CD4-positive, CD25-positive, alpha-beta regulatory T cell (primary cell): ENCODE measurements at regions not wholly inside any gene's neighbourhood (a gene's known extent, or its start where the extent isn't known, plus 50 kb on each side); places are given as distances from the start of the nearest gene placed in this dataset.

Experiments
- ATAC-seq, 2 donors: fragments of 150-1000 bp; cut with Tn5 transposase; one replicate each; pipeline ENCODE4 v1.10.0; 2021; ENCODE audit warnings: low read depth in 2 of 2, moderate number of reproducible peaks in 2 of 2, moderate library complexity in 1 of 2
- DNase-seq, 3 donors: peaks; one replicate each; pipeline versions ENCODE4 v3.0.0 to v3.0.0-alpha.2; 2012 to 2022; ENCODE audit warnings: mixed read lengths in 1 of 3
- H3K27ac ChIP-seq: one replicate; pipeline ENCODE4 v1.7.0; 2013; ENCODE audit warnings: mild to moderate bottlenecking, low read length; ENCODE audit not compliant: insufficient read depth, poor library complexity, severe bottlenecking
- H3K27me3 ChIP-seq: one replicate; pipeline ENCODE4 v1.7.0; 2013; ENCODE audit warnings: low read length; ENCODE audit not compliant: control insufficient read depth, insufficient read depth
- H3K36me3 ChIP-seq: one replicate; pipeline ENCODE4 v1.7.0; 2013; ENCODE audit warnings: mild to moderate bottlenecking, low read length, moderate library complexity; ENCODE audit not compliant: control insufficient read depth, insufficient read depth
- H3K4me1 ChIP-seq: 2 replicates; pipeline ENCODE4 v1.7.0; 2013; ENCODE audit warnings: mild to moderate bottlenecking, low read length; ENCODE audit not compliant: insufficient read depth, control insufficient read depth, poor library complexity, severe bottlenecking
- H3K4me3 ChIP-seq: one replicate; pipeline ENCODE4 v1.7.0; 2013; ENCODE audit warnings: low read depth, mild to moderate bottlenecking, low read length, moderate library complexity
- H3K9me3 ChIP-seq, 2 experiments: 1 replicate in 1 of 2; 2 replicates in 1 of 2; pipeline ENCODE4 v1.7.0; 2013; ENCODE audit warnings: low read length in 2 of 2, mild to moderate bottlenecking in 1 of 2, moderate library complexity in 1 of 2; ENCODE audit not compliant: control insufficient read depth in 2 of 2
- H3K27ac Mint-ChIP-seq, 3 donors: one replicate each; pipeline ENCODE4 v1.8.0; 2020 to 2022; ENCODE audit warnings: mild to moderate bottlenecking in 3 of 3, mixed read lengths in 3 of 3, moderate library complexity in 2 of 3
- H3K27me3 Mint-ChIP-seq: one replicate; pipeline ENCODE4 v1.8.0; 2022; ENCODE audit warnings: mild to moderate bottlenecking, mixed read lengths
- H3K36me3 Mint-ChIP-seq: one replicate; pipeline ENCODE4 v1.8.0; 2020; ENCODE audit warnings: mixed read lengths
- H3K4me1 Mint-ChIP-seq, 4 donors: one replicate each; pipeline ENCODE4 v1.8.0; 2020 to 2022; ENCODE audit warnings: mixed read lengths in 4 of 4, mild to moderate bottlenecking in 1 of 4
- H3K4me3 Mint-ChIP-seq, 4 donors: one replicate each; pipeline ENCODE4 v1.8.0; 2020 to 2022; ENCODE audit warnings: mild to moderate bottlenecking in 4 of 4, mixed read lengths in 4 of 4, moderate library complexity in 3 of 4
- H3K9me3 Mint-ChIP-seq, 7 donors: one replicate each; pipeline ENCODE4 v1.8.0; 2020 to 2022; ENCODE audit warnings: mixed read lengths in 7 of 7, mild to moderate bottlenecking in 3 of 7, moderate library complexity in 2 of 7

DNA sequence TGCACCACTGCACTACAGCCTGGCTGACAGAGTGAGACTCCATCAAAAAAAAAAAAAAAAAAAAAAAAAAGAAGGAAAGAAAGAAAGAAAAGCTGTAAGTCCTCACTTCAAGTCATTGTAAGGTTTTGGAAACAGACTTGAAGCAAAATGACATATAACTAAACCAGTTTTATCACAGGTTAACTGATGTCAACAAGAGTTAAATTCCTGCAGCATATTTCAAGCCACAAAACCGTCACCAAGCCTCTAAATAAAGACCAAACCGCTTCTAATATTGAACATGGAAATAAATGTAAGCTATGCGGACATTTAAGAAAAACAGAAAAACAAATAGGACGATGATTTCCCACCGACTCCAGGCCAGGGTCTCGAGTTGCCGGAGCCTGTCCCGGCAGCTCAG, 88.9 kb upstream of the RPS6KA2 start:
- H3K4me3 ChIP-seq: no peak overlapping the region
- DNase-seq (no peak), ATAC-seq (no peak)
- no peaks in the 10 kb centered on the region for H3K27me3 Mint-ChIP-seq
- no peaks in the 10 kb centered on the region for H3K4me1 ChIP-seq
- H3K4me3 Mint-ChIP-seq: no peak overlapping the region
- no peaks in the 10 kb centered on the region for H3K36me3 ChIP-seq
- H3K9me3 Mint-ChIP-seq: peaks cover 0 to 7% (median 1%) of the 10 kb centered on the region in 7 donors
- no peak overlapping the region for H3K27ac Mint-ChIP-seq
- H3K4me1 Mint-ChIP-seq: no peaks in the 10 kb centered on the region
- no peaks in the 10 kb centered on the region for H3K36me3 Mint-ChIP-seq
- H3K9me3 ChIP-seq: no peaks in the 10 kb centered on the region
- H3K27ac ChIP-seq: no peak overlapping the region
- no peaks in the 10 kb centered on the region for H3K27me3 ChIP-seq

DNA sequence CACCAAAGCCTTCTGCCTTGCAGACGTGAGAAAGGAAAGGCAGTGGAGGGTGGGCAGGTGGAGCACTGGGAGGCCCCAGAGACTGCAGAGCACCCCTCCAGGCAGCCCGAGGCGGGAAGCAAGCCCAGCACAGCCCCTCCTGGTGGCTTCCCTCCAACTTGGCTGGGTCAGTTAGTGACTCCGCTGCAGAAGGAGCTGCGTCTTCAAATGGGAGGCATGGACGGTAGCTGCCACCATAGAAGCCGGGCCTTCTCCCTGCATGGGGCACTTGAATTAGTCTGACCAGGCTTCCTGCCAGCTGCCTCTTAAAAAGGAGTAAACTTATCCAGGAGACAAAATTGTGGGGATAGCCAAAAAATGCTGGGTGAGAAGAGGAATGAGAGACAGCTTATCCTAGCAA, 88.0 kb upstream of the RPS6KA2 start:
- Mint-ChIP-seq H3K9me3 (peaks cover 0 to 7% (median 1%) of the 10 kb centered on the region in 7 donors), H3K27ac (no peak overlapping the region), H3K4me3 (no peak overlapping the region), H3K4me1 (no peaks in the 10 kb centered on the region), H3K36me3 (no peaks in the 10 kb centered on the region), H3K27me3 (no peaks in the 10 kb centered on the region)
- Histone ChIP-seq H3K4me1 (no peaks in the 10 kb centered on the region), H3K4me3 (no peak overlapping the region), H3K36me3 (no peaks in the 10 kb centered on the region), H3K9me3 (no peaks in the 10 kb centered on the region), H3K27ac (no peak overlapping the region), H3K27me3 (no peaks in the 10 kb centered on the region)
- no peak for ATAC-seq
- DNase-seq: no peak

DNA sequence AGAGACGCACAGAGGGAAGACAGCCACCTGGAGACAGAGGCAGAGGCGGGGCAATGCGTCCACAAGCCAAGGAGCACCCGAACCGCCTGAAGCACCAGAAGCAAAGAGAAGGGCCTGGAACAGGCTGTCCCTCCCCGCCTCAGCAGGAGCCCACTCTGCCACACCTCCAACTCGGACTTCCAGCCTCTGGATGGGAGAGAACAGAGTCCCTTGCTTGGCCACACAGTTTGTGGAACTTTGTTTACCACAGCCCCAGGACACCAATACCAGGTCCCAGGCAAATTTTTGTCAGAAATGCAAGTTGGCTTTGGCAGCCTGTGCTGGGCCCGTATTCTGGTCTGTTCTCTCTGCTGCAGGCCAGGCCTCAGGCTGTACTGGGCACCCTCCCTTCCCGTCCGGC, 87.5 kb upstream of the RPS6KA2 start:
- DNase-seq (no peak), ATAC-seq (no peak)
- Mint-ChIP-seq H3K9me3 (peaks cover 0 to 7% (median 1%) of the 10 kb centered on the region in 7 donors), H3K36me3 (no peaks in the 10 kb centered on the region), H3K4me1 (no peaks in the 10 kb centered on the region), H3K27me3 (no peaks in the 10 kb centered on the region), H3K4me3 (no peak overlapping the region), H3K27ac (no peak overlapping the region)
- no peaks in the 10 kb centered on the region for H3K36me3 ChIP-seq
- no peak overlapping the region for H3K27ac ChIP-seq
- H3K4me3 ChIP-seq: no peak overlapping the region
- H3K27me3 ChIP-seq: no peaks in the 10 kb centered on the region
- no peaks in the 10 kb centered on the region for H3K9me3 ChIP-seq
- no peaks in the 10 kb centered on the region for H3K4me1 ChIP-seq

DNA sequence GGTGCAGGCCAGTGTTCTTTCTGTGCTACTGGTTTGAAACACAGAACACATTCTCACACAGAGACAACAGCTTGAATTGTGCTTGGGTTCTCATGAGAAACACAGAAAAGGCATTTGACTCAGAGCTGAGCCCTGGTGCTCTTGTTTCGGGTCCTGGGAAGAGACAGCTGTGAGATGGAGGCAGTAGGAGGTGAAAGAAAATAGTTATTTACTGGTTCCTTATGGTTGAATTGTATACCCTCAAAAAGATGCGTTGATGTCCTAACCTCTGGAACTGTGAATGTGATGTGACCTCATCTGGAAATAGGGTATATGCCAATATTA, 87.1 kb upstream of the RPS6KA2 start:
- ATAC-seq (no peak), DNase-seq (no peak)
- Mint-ChIP-seq H3K27me3 (no peaks in the 10 kb centered on the region), H3K4me3 (no peak overlapping the region), H3K9me3 (peaks cover 0 to 7% (median 1%) of the 10 kb centered on the region in 7 donors), H3K4me1 (no peaks in the 10 kb centered on the region), H3K27ac (no peak overlapping the region), H3K36me3 (no peaks in the 10 kb centered on the region)
- H3K4me3 ChIP-seq: no peak overlapping the region
- H3K4me1 ChIP-seq: no peaks in the 10 kb centered on the region
- no peaks in the 10 kb centered on the region for H3K36me3 ChIP-seq
- H3K27ac ChIP-seq: no peak overlapping the region
- no peaks in the 10 kb centered on the region for H3K27me3 ChIP-seq
- no peaks in the 10 kb centered on the region for H3K9me3 ChIP-seq

DNA sequence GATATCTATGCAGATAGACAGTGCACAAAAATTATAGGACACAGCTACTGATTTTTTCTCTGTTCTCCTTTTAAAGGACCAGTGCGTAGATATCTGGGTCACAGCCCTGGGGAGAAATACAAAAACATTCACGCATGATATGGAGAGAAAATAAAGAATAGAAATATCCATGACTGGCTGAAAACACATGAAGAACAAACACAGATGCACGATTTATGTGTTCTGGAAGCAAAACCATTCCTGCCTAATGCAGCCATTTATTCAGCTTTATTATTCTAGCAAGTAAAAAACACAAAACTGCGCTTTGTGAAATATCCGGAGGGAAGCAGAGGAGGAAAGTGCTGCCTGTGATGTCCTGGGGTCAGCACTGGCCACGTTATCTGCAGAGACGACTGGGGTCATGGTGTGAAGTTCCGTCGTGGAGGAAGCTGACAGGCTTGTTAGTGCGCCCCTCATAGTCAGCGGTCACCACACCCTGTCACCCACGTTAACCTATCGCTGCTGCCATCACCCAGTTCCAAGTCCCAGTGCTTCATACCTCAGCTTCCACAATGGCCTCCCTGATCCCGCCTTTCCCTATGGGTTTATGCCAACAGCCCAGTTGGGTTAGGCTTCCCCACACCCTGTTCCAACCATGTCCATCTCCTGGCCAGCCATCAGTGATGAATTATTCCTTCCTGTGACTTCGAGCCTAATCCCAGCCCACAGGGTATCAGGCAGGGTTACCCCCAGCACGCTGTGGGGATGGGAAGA, 86.6 kb upstream of the RPS6KA2 start:
- H3K4me3 ChIP-seq: no peak overlapping the region
- no peaks in the 10 kb centered on the region for H3K27me3 ChIP-seq
- H3K27ac ChIP-seq: no peak overlapping the region
- Mint-ChIP-seq H3K9me3 (peaks cover 0 to 7% (median 1%) of the 10 kb centered on the region in 7 donors), H3K4me1 (no peaks in the 10 kb centered on the region), H3K27me3 (no peaks in the 10 kb centered on the region), H3K36me3 (no peaks in the 10 kb centered on the region), H3K4me3 (no peak overlapping the region), H3K27ac (no peak overlapping the region)
- DNase-seq (no peak), ATAC-seq (no peak)
- H3K36me3 ChIP-seq: no peaks in the 10 kb centered on the region
- no peaks in the 10 kb centered on the region for H3K4me1 ChIP-seq
- no peaks in the 10 kb centered on the region for H3K9me3 ChIP-seq

GRCh38 chr6:166712286-166713228, 85.5 kb upstream of the RPS6KA2 start:
- no peaks in the 10 kb centered on the region for H3K27me3 ChIP-seq
- H3K27ac Mint-ChIP-seq: no peak overlapping the region
- no peak for DNase-seq
- H3K36me3 ChIP-seq: no peaks in the 10 kb centered on the region
- no peaks in the 10 kb centered on the region for H3K36me3 Mint-ChIP-seq
- H3K4me1 Mint-ChIP-seq: no peaks in the 10 kb centered on the region
- H3K27ac ChIP-seq: no peak overlapping the region
- ATAC-seq: no peak
- peaks cover 0 to 7% (median 1%) of the 10 kb centered on the region in 7 donors for H3K9me3 Mint-ChIP-seq
- H3K4me1 ChIP-seq: no peaks in the 10 kb centered on the region
- no peak overlapping the region for H3K4me3 ChIP-seq
- no peak overlapping the region for H3K4me3 Mint-ChIP-seq
- H3K27me3 Mint-ChIP-seq: no peaks in the 10 kb centered on the region
- no peaks in the 10 kb centered on the region for H3K9me3 ChIP-seq

DNA sequence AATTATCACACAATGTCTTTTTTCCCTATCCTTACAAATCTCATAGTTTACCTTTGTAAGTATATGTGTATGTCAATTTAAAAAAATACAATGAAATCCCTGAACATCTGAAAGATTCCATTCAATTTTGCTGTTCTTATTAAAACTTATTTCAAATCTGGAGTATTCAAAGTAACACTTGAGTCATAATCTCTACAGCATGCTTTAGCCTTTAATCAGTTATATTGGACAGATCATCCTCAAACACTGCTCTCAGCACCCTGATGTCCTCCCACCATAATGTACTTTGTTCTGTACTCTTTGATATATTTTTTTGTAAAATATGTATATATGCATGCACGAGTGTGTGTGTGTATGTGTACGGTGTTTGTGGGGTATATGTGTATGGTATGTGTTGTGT, 83.0 kb upstream of the RPS6KA2 start:
- H3K27ac ChIP-seq: no peak overlapping the region
- no peaks in the 10 kb centered on the region for H3K9me3 ChIP-seq
- no peaks in the 10 kb centered on the region for H3K27me3 ChIP-seq
- Mint-ChIP-seq H3K4me1 (peaks cover 0 to 4% (median 0%) of the 10 kb centered on the region in 4 donors), H3K4me3 (no peak overlapping the region), H3K27me3 (no peaks in the 10 kb centered on the region), H3K9me3 (peaks cover 0 to 7% (median 2%) of the 10 kb centered on the region in 7 donors), H3K27ac (no peak overlapping the region), H3K36me3 (no peaks in the 10 kb centered on the region)
- ATAC-seq: no peak
- H3K36me3 ChIP-seq: no peaks in the 10 kb centered on the region
- no peak for DNase-seq
- H3K4me1 ChIP-seq: no peaks in the 10 kb centered on the region
- H3K4me3 ChIP-seq: no peak overlapping the region
